ENCODE measurements at regions not wholly inside any gene's neighbourhood (a gene's known extent, or its start where the extent isn't known, plus 50 kb on each side); places are given as distances from the start of the nearest gene placed in this dataset.
"Not testable (repeated sequence)": the region's sequence is repeated elsewhere in the genome, so short reads cannot be mapped to it uniquely, and the experiment has no call there.

DNA sequence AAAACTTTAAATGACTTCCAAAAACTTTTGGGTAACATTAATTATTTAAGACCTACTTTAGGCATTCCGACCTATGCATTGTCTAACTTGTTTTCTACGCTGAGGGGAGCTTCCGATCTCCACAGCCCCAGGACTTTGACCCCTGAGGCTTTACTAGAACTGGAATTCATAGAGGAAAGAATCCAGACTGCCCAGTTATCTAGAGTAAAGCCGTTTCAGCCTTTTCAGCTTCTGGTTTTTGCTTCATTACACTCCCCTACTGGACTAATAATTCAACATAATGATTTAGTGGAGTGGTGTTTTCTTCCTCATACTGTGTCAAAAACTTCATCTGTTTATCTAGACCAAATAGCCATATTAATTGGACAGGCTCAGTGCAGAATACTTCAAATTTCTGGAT lies 571.9 kb upstream of the PTGER4 start:
- H2BK120ac ChIP-seq (ENCODE audit: low read depth, low read length); H3K4me3 ChIP-seq (ENCODE audit: low read length); H3K4ac ChIP-seq (ENCODE audit: low read depth, low read length); H4K8ac ChIP-seq (ENCODE audit: low read depth, low read length); H3K56ac ChIP-seq (ENCODE audit: low read length); H2BK15ac ChIP-seq (replicated peaks; ENCODE audit: low read depth); H3K4me1 ChIP-seq (ENCODE audit: control insufficient read depth, low read depth, low read length); H2AK5ac ChIP-seq (ENCODE audit: low read length); H3K18ac ChIP-seq (ENCODE audit: low read length); H3K27me3 ChIP-seq (ENCODE audit: insufficient read depth, low read length, poor library complexity); H3K79me2 ChIP-seq (ENCODE audit: control insufficient read depth, insufficient read depth, low read length); H3K9ac ChIP-seq (ENCODE audit: low read length); H3K23ac ChIP-seq (ENCODE audit: low read length); H3K36me3 ChIP-seq (ENCODE audit: control insufficient read depth, insufficient read depth, low read length); H2BK5ac ChIP-seq (ENCODE audit: low read length); DNase-seq; H4K5ac ChIP-seq (ENCODE audit: low read length); H3K27ac ChIP-seq (ENCODE audit: low read depth, low read length); H3K4me2 ChIP-seq (ENCODE audit: low read length); H3K79me1 ChIP-seq (ENCODE audit: low read length): not testable (repeated sequence)
- no CpG with 5 or more reads among the region's 4 CpGs for WGBS (ENCODE audit: extremely low coverage, insufficient coverage, low lambda C conversion rate)

- Histone ChIP-seq H3K9ac (ENCODE audit: low read length) (no peak overlapping the region), H3K18ac (ENCODE audit: low read length) (no peak overlapping the region), H3K27ac (ENCODE audit: low read depth, low read length) (no peak overlapping the region), H2BK15ac (replicated peaks; ENCODE audit: low read depth) (no peak overlapping the region), H4K5ac (ENCODE audit: low read length) (no peak overlapping the region), H3K4me1 (ENCODE audit: control insufficient read depth, low read depth, low read length) (no peaks in the 10 kb centered on the region), H2BK120ac (ENCODE audit: low read depth, low read length) (no peak overlapping the region), H3K36me3 (ENCODE audit: control insufficient read depth, insufficient read depth, low read length) (no peaks in the 10 kb centered on the region), H3K4me2 (ENCODE audit: low read length) (no peak overlapping the region), H2BK5ac (ENCODE audit: low read length) (no peak overlapping the region), H4K8ac (ENCODE audit: low read depth, low read length) (no peak overlapping the region), H3K79me1 (ENCODE audit: low read length) (no peaks in the 10 kb centered on the region), H3K23ac (ENCODE audit: low read length) (no peak overlapping the region), H3K4me3 (ENCODE audit: low read length) (no peak overlapping the region), H3K79me2 (ENCODE audit: control insufficient read depth, insufficient read depth, low read length) (no peaks in the 10 kb centered on the region), H3K56ac (ENCODE audit: low read length) (no peak overlapping the region), H2AK5ac (ENCODE audit: low read length) (no peak overlapping the region), H3K27me3 (ENCODE audit: insufficient read depth, low read length, poor library complexity) (no peaks in the 10 kb centered on the region), H3K4ac (ENCODE audit: low read depth, low read length) (no peak overlapping the region)
- WGBS (ENCODE audit: extremely low coverage, insufficient coverage, low lambda C conversion rate): no CpG with 5 or more reads among the region's 2 CpGs
- no peak for DNase-seq
Observed at GRCh38 chr5:40106847-40107246, 572.9 kb upstream of the PTGER4 start.

DNA sequence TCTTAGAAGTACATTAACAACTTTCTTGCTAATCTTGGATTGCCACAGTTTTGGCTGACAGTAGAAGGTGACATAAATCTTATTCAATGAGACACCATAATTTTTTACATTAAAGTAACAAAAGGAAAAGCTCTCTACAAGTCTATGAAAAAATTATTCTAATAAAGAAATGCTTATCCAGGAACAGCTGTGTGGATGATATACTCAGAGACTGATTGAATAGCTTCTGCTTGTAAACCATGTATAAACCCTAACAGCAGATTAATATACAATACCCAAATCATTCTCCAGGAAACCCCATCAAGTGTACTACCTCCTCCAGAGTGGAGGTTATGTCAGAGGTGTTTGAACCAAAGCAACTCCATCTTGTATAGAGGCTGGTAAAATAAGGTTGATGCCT lies 581.4 kb upstream of the PTGER4 start:
- Histone ChIP-seq H3K18ac (ENCODE audit: low read length) (no peak overlapping the region), H3K56ac (ENCODE audit: low read length) (no peak overlapping the region), H3K4me2 (ENCODE audit: low read length) (no peak overlapping the region), H3K23ac (ENCODE audit: low read length) (no peak overlapping the region), H4K8ac (ENCODE audit: low read depth, low read length) (no peak overlapping the region), H3K36me3 (ENCODE audit: control insufficient read depth, insufficient read depth, low read length) (no peaks in the 10 kb centered on the region), H4K5ac (ENCODE audit: low read length) (no peak overlapping the region), H3K9ac (ENCODE audit: low read length) (no peak overlapping the region), H3K4ac (ENCODE audit: low read depth, low read length) (no peak overlapping the region), H2BK120ac (ENCODE audit: low read depth, low read length) (no peak overlapping the region), H3K79me1 (ENCODE audit: low read length) (no peaks in the 10 kb centered on the region), H3K4me3 (ENCODE audit: low read length) (no peak overlapping the region), H3K27me3 (ENCODE audit: insufficient read depth, low read length, poor library complexity) (no peaks in the 10 kb centered on the region), H3K4me1 (ENCODE audit: control insufficient read depth, low read depth, low read length) (no peaks in the 10 kb centered on the region), H3K27ac (ENCODE audit: low read depth, low read length) (no peak overlapping the region), H2BK15ac (replicated peaks; ENCODE audit: low read depth) (no peak overlapping the region), H2AK5ac (ENCODE audit: low read length) (no peak overlapping the region), H2BK5ac (ENCODE audit: low read length) (no peak overlapping the region), H3K79me2 (ENCODE audit: control insufficient read depth, insufficient read depth, low read length) (no peaks in the 10 kb centered on the region)
- no peak for DNase-seq

DNA sequence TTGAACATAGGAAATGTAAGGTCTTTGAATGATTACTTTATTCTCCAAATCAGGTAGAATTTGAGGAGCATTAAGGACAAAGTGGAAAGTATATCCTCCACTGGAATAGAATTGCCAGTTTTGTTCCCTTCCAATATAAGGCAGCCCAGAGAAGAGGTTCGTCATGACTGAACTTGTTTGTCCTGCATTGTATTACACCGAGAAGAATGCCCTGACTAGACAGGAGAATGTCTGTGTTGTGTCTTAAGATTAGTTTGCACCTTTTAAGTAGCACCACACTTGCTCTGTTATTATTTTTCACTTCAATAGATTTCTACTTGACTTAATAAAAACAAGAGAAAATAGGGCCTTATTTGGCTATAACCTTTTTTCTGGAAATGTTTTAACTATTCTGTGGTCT lies 586.2 kb upstream of the PTGER4 start:
- no peak overlapping the region for H3K9ac ChIP-seq (ENCODE audit: low read length)
- H3K27ac ChIP-seq (ENCODE audit: low read depth, low read length): no peak overlapping the region
- H2BK15ac ChIP-seq (replicated peaks; ENCODE audit: low read depth): no peak overlapping the region
- H3K36me3 ChIP-seq (ENCODE audit: control insufficient read depth, insufficient read depth, low read length): no peaks in the 10 kb centered on the region
- H3K79me1 ChIP-seq (ENCODE audit: low read length): no peaks in the 10 kb centered on the region
- no peaks in the 10 kb centered on the region for H3K79me2 ChIP-seq (ENCODE audit: control insufficient read depth, insufficient read depth, low read length)
- no peak overlapping the region for H2AK5ac ChIP-seq (ENCODE audit: low read length)
- no peaks in the 10 kb centered on the region for H3K4me1 ChIP-seq (ENCODE audit: control insufficient read depth, low read depth, low read length)
- no peak for DNase-seq
- H3K27me3 ChIP-seq (ENCODE audit: insufficient read depth, low read length, poor library complexity): no peaks in the 10 kb centered on the region
- no peak overlapping the region for H3K23ac ChIP-seq (ENCODE audit: low read length)
- no peak overlapping the region for H3K18ac ChIP-seq (ENCODE audit: low read length)
- no peak overlapping the region for H3K4ac ChIP-seq (ENCODE audit: low read depth, low read length)
- WGBS (ENCODE audit: extremely low coverage, insufficient coverage, low lambda C conversion rate): no CpG with 5 or more reads among the region's 2 CpGs
- no peak overlapping the region for H3K4me3 ChIP-seq (ENCODE audit: low read length)
- no peak overlapping the region for H3K56ac ChIP-seq (ENCODE audit: low read length)
- H4K8ac ChIP-seq (ENCODE audit: low read depth, low read length): no peak overlapping the region
- H4K5ac ChIP-seq (ENCODE audit: low read length): no peak overlapping the region
- no peak overlapping the region for H2BK120ac ChIP-seq (ENCODE audit: low read depth, low read length)
- no peak overlapping the region for H2BK5ac ChIP-seq (ENCODE audit: low read length)
- H3K4me2 ChIP-seq (ENCODE audit: low read length): no peak overlapping the region

GRCh38 chr5:40089269-40089668 lies 590.4 kb upstream of the PTGER4 start:
- Histone ChIP-seq H2BK5ac (ENCODE audit: low read length) (no peak overlapping the region), H3K4ac (ENCODE audit: low read depth, low read length) (no peak overlapping the region), H3K18ac (ENCODE audit: low read length) (no peak overlapping the region), H3K4me2 (ENCODE audit: low read length) (no peak overlapping the region), H2AK5ac (ENCODE audit: low read length) (no peak overlapping the region), H4K8ac (ENCODE audit: low read depth, low read length) (no peak overlapping the region), H3K4me1 (ENCODE audit: control insufficient read depth, low read depth, low read length) (no peaks in the 10 kb centered on the region), H3K79me1 (ENCODE audit: low read length) (no peaks in the 10 kb centered on the region), H3K36me3 (ENCODE audit: control insufficient read depth, insufficient read depth, low read length) (no peaks in the 10 kb centered on the region), H3K4me3 (ENCODE audit: low read length) (no peak overlapping the region), H3K27ac (ENCODE audit: low read depth, low read length) (no peak overlapping the region), H3K27me3 (ENCODE audit: insufficient read depth, low read length, poor library complexity) (no peaks in the 10 kb centered on the region), H4K5ac (ENCODE audit: low read length) (no peak overlapping the region), H3K56ac (ENCODE audit: low read length) (no peak overlapping the region), H2BK15ac (replicated peaks; ENCODE audit: low read depth) (no peak overlapping the region), H3K79me2 (ENCODE audit: control insufficient read depth, insufficient read depth, low read length) (no peaks in the 10 kb centered on the region), H2BK120ac (ENCODE audit: low read depth, low read length) (no peak overlapping the region), H3K9ac (ENCODE audit: low read length) (no peak overlapping the region), H3K23ac (ENCODE audit: low read length) (no peak overlapping the region)
- DNase-seq: peak; percentile 61

DNA sequence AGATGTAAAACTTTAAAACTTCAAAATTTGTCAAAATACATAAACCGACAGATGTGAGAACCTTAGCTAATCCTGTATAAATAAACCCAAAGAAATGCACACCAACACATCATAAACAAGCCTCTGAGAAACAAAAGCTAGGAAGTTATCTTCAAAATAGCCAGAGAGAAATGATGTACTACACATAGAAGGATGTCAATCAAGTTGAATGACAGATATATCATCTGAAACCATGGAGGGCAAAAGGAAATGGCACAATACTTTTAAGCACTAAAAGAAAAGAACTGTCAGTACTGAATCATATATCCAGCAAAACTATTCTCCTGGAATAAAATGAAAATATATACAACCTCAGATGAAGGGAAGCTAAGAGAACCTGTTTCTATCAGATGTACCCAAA lies 595.1 kb upstream of the PTGER4 start:
- no CpG with 5 or more reads among the region's 1 CpG for WGBS (ENCODE audit: extremely low coverage, insufficient coverage, low lambda C conversion rate)
- no peak overlapping the region for H3K4me3 ChIP-seq (ENCODE audit: low read length)
- H3K36me3 ChIP-seq (ENCODE audit: control insufficient read depth, insufficient read depth, low read length): no peaks in the 10 kb centered on the region
- no peaks in the 10 kb centered on the region for H3K79me1 ChIP-seq (ENCODE audit: low read length)
- no peak overlapping the region for H2BK5ac ChIP-seq (ENCODE audit: low read length)
- H3K4me2 ChIP-seq (ENCODE audit: low read length): no peak overlapping the region
- no peak overlapping the region for H3K27ac ChIP-seq (ENCODE audit: low read depth, low read length)
- H4K8ac ChIP-seq (ENCODE audit: low read depth, low read length): no peak overlapping the region
- no peak overlapping the region for H3K56ac ChIP-seq (ENCODE audit: low read length)
- no peaks in the 10 kb centered on the region for H3K27me3 ChIP-seq (ENCODE audit: insufficient read depth, low read length, poor library complexity)
- no peak overlapping the region for H2BK15ac ChIP-seq (replicated peaks; ENCODE audit: low read depth)
- no peaks in the 10 kb centered on the region for H3K4me1 ChIP-seq (ENCODE audit: control insufficient read depth, low read depth, low read length)
- H3K9ac ChIP-seq (ENCODE audit: low read length): no peak overlapping the region
- no peak overlapping the region for H3K23ac ChIP-seq (ENCODE audit: low read length)
- no peak overlapping the region for H3K18ac ChIP-seq (ENCODE audit: low read length)
- no peak for DNase-seq
- H4K5ac ChIP-seq (ENCODE audit: low read length): no peak overlapping the region
- H2AK5ac ChIP-seq (ENCODE audit: low read length): no peak overlapping the region
- no peak overlapping the region for H3K4ac ChIP-seq (ENCODE audit: low read depth, low read length)
- no peak overlapping the region for H2BK120ac ChIP-seq (ENCODE audit: low read depth, low read length)
- no peaks in the 10 kb centered on the region for H3K79me2 ChIP-seq (ENCODE audit: control insufficient read depth, insufficient read depth, low read length)
